ENCODE measurements at regions not wholly inside any gene's neighbourhood (a gene's known extent, or its start where the extent isn't known, plus 50 kb on each side); places are given as distances from the start of the nearest gene placed in this dataset.

GRCh38 chr2:138831691-138832090 lies 51.5 kb upstream of the NXPH2 start:
- no peak overlapping the region for H3K4me3 ChIP-seq (ENCODE audit: low read depth, low read length, poor library complexity, severe bottlenecking)
- no peaks in the 10 kb centered on the region for H3F3A ChIP-seq (ENCODE audit: insufficient read depth, low read length)
- no peak overlapping the region for H2AFZ ChIP-seq (ENCODE audit: low read length)
- H3K4me2 ChIP-seq (ENCODE audit: low read length) = no peak overlapping the region
- no peak overlapping the region for H3K27ac ChIP-seq (ENCODE audit: low read depth, low read length, poor library complexity, severe bottlenecking)
- no peaks in the 10 kb centered on the region for H3K36me3 ChIP-seq (ENCODE audit: insufficient read depth, low read length)
- H4K20me1 ChIP-seq (ENCODE audit: insufficient read depth, low read length) = no peaks in the 10 kb centered on the region; the same call in 1 of the 2 replicates
- H3K9me3 ChIP-seq (ENCODE audit: low read length) = no peaks in the 10 kb centered on the region
- H3K79me2 ChIP-seq (ENCODE audit: insufficient read depth, low read length) = no peaks in the 10 kb centered on the region
- no peaks in the 10 kb centered on the region for H3K9me2 ChIP-seq (ENCODE audit: low read depth, low read length)
- no peak overlapping the region for H3K9ac ChIP-seq (ENCODE audit: low read length)
- no peaks in the 10 kb centered on the region for H3K27me3 ChIP-seq (ENCODE audit: insufficient read depth, low read length)
- TF ChIP-seq, protein P1, sequence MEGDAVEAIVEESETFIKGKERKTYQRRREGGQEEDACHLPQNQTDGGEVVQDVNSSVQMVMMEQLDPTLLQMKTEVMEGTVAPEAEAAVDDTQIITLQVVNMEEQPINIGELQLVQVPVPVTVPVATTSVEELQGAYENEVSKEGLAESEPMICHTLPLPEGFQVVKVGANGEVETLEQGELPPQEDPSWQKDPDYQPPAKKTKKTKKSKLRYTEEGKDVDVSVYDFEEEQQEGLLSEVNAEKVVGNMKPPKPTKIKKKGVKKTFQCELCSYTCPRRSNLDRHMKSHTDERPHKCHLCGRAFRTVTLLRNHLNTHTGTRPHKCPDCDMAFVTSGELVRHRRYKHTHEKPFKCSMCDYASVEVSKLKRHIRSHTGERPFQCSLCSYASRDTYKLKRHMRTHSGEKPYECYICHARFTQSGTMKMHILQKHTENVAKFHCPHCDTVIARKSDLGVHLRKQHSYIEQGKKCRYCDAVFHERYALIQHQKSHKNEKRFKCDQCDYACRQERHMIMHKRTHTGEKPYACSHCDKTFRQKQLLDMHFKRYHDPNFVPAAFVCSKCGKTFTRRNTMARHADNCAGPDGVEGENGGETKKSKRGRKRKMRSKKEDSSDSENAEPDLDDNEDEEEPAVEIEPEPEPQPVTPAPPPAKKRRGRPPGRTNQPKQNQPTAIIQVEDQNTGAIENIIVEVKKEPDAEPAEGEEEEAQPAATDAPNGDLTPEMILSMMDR (IDR thresholded peaks at IDR 0.05; ENCODE audit: low read length) = no peak
- TF ChIP-seq EZH2 (IDR thresholded peaks at IDR 0.05; ENCODE audit: borderline replicate concordance, low read length) = no peak
- no peaks in the 10 kb centered on the region for H3K4me1 ChIP-seq (ENCODE audit: insufficient read depth, low read length, severe bottlenecking)

DNA sequence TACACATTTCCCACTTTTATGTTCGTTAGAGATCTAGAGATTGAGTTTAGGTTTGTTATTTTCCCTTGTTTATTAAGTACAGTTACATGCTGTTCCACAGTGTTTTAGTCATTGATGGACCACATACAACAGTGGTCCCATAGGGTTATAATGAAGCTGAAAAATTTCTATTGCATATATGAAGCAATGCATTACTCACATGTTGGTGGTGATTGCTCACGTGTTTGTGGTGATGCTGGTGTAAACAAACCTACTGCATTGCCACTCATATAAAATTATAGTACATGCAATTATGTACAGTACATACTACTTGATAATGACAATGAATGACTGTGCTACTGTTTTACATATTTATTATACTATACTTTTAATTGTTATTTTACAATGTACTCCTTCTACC lies 51.0 kb upstream of the NXPH2 start:
- no peak overlapping the region for H3K4me2 ChIP-seq (ENCODE audit: low read length)
- no peaks in the 10 kb centered on the region; the same call in 1 of the 2 replicates for H4K20me1 ChIP-seq (ENCODE audit: insufficient read depth, low read length)
- H3K27ac ChIP-seq (ENCODE audit: low read depth, low read length, poor library complexity, severe bottlenecking) = no peak overlapping the region
- no peak overlapping the region for H3K9ac ChIP-seq (ENCODE audit: low read length)
- H3K79me2 ChIP-seq (ENCODE audit: insufficient read depth, low read length) = no peaks in the 10 kb centered on the region
- no peaks in the 10 kb centered on the region for H3F3A ChIP-seq (ENCODE audit: insufficient read depth, low read length)
- no peak overlapping the region for H2AFZ ChIP-seq (ENCODE audit: low read length)
- H3K9me2 ChIP-seq (ENCODE audit: low read depth, low read length) = no peaks in the 10 kb centered on the region
- H3K27me3 ChIP-seq (ENCODE audit: insufficient read depth, low read length) = no peaks in the 10 kb centered on the region
- H3K9me3 ChIP-seq (ENCODE audit: low read length) = no peaks in the 10 kb centered on the region
- H3K4me1 ChIP-seq (ENCODE audit: insufficient read depth, low read length, severe bottlenecking) = no peaks in the 10 kb centered on the region
- no peak for TF ChIP-seq EZH2 (IDR thresholded peaks at IDR 0.05; ENCODE audit: borderline replicate concordance, low read length)
- TF ChIP-seq, protein P1 (IDR thresholded peaks at IDR 0.05; ENCODE audit: low read length) = no peak
- no peak overlapping the region for H3K4me3 ChIP-seq (ENCODE audit: low read depth, low read length, poor library complexity, severe bottlenecking)
- no peaks in the 10 kb centered on the region for H3K36me3 ChIP-seq (ENCODE audit: insufficient read depth, low read length)

- Histone ChIP-seq H3K9ac (ENCODE audit: low read length) (no peak overlapping the region), H3K9me3 (ENCODE audit: low read length) (no peaks in the 10 kb centered on the region), H3K27ac (ENCODE audit: low read depth, low read length, poor library complexity, severe bottlenecking) (no peak overlapping the region), H3K27me3 (ENCODE audit: insufficient read depth, low read length) (no peaks in the 10 kb centered on the region), H3F3A (ENCODE audit: insufficient read depth, low read length) (no peaks in the 10 kb centered on the region), H3K36me3 (ENCODE audit: insufficient read depth, low read length) (no peaks in the 10 kb centered on the region), H3K79me2 (ENCODE audit: insufficient read depth, low read length) (no peaks in the 10 kb centered on the region), H3K9me2 (ENCODE audit: low read depth, low read length) (no peaks in the 10 kb centered on the region), H3K4me3 (ENCODE audit: low read depth, low read length, poor library complexity, severe bottlenecking) (no peak overlapping the region), H3K4me1 (ENCODE audit: insufficient read depth, low read length, severe bottlenecking) (no peaks in the 10 kb centered on the region), H3K4me2 (ENCODE audit: low read length) (no peak overlapping the region), H2AFZ (ENCODE audit: low read length) (no peak overlapping the region), H4K20me1 (ENCODE audit: insufficient read depth, low read length) (no peaks in the 10 kb centered on the region; the same call in 1 of the 2 replicates)
- TF ChIP-seq, protein P1 (IDR thresholded peaks at IDR 0.05; ENCODE audit: low read length) = no peak
- TF ChIP-seq EZH2 (IDR thresholded peaks at IDR 0.05; ENCODE audit: borderline replicate concordance, low read length) = no peak
Observed at GRCh38 chr2:138830547-138830946, 50.4 kb upstream of the NXPH2 start.

Measured in OCI-LY1 (cell line).